GM18498 (cell line): ENCODE measurements at regions not wholly inside any gene's neighbourhood (a gene's known extent, or its start where the extent isn't known, plus 50 kb on each side); places are given as distances from the start of the nearest gene placed in this dataset.

Experiments used
- ATAC-seq: cut with Tn5 transposase; IDR thresholded peaks from one replicate; pipeline ENCODE4 v1.9.1; 2021; ENCODE audit warnings: mild to moderate bottlenecking, moderate library complexity; ENCODE audit not compliant: unreplicated experiment

GRCh38 chr12:130098301-130099005, 63.8 kb upstream of the FZD10 start:
- no peak for ATAC-seq

DNA sequence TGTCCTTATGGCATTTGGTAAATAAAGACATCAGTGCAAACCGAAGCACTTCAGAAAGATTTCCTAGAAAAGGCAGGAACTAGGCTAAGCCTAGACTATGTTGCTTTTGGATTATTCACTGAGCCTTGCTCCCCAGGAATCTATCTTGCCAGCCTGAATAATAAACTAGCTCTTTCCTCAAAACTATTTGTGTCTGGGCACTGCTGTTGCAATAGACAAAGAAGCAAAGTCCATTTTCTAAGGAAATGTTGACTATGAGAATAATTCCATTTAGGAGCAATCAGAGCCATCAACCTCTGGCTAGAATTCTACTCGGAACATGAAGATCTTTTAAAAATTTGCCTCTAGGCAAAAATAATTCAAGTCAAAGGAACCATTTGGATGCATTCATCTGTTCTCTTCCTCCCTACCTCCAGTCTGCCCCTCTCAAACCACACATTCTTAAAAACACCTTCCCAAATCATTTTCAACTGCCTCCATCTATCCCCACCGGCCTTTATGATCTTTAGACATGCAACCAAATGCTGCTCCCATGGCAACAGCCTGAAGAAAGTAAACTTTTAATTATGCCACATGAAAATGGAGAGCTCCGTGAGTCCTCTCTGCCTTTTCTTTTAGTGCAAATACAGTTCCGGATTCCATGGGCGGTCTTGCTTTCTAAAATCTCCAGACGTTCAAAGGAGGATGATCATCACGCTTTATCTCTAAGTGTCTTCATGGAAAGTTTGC, 61.5 kb upstream of the FZD10 start:
- ATAC-seq: no peak

DNA sequence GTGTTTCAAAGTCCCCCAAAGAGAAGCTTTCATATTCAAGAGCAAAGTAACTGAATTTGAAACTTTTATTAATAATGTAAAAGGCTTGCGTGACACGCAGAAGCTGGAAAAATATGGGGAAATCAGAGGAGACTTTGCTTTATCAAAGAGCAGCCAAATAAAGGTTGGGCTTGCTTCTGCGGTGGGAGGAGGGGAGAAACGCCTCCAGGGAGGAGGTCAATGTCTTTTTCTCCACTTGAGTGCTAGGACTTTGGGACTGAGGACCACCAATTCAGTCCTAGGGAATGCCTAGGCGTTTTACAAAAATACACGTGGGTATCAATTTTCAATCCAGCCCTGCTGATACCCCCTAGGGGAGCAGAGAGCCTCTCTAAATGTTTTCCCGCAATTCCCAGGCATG, 60.9 kb upstream of the FZD10 start:
- ATAC-seq: no peak

GRCh38 chr12:130102266-130102665, 60.0 kb upstream of the FZD10 start:
- ATAC-seq: no peak

DNA sequence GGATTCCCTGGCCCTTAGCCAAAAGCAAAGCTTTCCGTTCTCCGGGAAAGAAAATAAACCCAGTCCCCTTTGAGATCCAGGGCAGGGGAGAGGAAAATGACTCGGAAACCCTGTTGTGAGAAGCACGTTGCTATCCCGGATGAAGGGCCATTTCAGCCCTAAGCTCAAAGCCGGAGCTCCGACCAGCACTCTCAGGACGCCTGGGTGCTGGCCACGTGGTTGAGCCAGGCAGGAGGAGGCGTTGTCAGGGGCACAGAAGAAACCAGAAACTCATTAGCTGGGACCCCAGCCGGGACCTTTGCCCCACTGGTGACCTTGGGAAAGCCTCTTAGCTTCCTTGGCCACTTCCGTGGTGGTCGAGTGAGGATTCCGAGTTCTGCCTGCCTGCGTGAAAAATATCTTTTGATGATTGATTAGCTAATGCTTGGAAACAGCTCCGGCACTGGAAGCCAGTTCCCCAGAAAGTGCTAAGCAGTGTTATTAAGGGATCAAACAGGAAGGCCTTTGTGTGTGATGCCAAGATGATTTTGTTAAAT, 57.6 kb upstream of the FZD10 start:
- ATAC-seq: no peak

- no peak for ATAC-seq
These were observed 53.0 kb upstream of the FZD10 start for GRCh38 chr12:130109062-130109945.

DNA sequence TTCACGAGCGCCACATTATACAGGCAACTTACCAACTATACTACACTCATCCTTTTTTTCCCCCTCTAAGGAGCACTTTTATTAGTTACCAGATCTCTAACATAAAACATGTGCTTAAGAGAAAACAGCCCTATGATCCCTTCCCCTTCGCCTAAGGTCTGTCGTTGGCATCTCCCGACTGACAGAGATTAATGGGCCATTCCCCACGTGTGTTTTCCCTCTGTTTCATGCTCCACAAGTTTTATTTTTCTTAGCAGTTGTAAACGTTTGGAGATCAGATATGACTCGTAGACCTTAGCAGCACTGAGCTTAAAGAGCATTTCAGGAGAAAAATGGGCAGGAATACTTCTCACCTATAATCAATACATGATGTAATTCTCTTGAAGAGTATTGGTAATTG, 51.4 kb upstream of the FZD10 start:
- no peak for ATAC-seq

- ATAC-seq: no peak
These were observed 50.2 kb upstream of the FZD10 start for GRCh38 chr12:130111965-130112496.
